GM03348 (cell line): ENCODE measurements at regions not wholly inside any gene's neighbourhood (a gene's known extent, or its start where the extent isn't known, plus 50 kb on each side); places are given as distances from the start of the nearest gene placed in this dataset.
"Not testable (repeated sequence)": the region's sequence is repeated elsewhere in the genome, so short reads cannot be mapped to it uniquely, and the experiment has no call there.

Source experiments
- DNase-seq: peaks from one replicate; pipeline ENCODE4 v3.0.0; 2012; ENCODE audit warnings: low spot score

DNA sequence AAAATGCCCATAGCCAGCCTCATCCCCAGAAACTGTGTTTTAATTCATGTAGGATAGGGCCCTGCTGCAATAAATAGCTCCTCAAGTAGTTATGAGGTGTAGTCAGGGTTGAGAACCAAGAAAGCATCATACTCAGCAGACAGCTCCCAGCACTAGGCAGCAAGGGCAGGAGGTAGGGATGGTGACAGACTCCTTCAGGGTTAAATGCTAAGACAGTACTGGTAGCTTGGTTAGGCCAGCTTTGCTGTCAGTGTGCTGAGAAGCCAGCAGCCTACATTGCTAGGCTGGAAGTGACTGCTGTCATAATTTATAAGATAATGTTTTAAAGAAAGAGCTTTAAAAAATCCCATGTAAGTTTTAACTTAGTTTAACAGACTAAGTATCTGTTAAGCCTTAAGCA lies 113.9 kb upstream of the IMMP2L start:
- no peak for DNase-seq

- DNase-seq: no peak
Measured at GRCh38 chr7:111672901-111673300, 110.6 kb upstream of the IMMP2L start.

- DNase-seq: no peak
Measured at GRCh38 chr7:111671927-111672326, 109.6 kb upstream of the IMMP2L start.

GRCh38 chr7:111668711-111669110 lies 106.4 kb upstream of the IMMP2L start:
- no peak for DNase-seq

- no peak for DNase-seq
Measured at GRCh38 chr7:111667488-111667887, 105.2 kb upstream of the IMMP2L start.

DNA sequence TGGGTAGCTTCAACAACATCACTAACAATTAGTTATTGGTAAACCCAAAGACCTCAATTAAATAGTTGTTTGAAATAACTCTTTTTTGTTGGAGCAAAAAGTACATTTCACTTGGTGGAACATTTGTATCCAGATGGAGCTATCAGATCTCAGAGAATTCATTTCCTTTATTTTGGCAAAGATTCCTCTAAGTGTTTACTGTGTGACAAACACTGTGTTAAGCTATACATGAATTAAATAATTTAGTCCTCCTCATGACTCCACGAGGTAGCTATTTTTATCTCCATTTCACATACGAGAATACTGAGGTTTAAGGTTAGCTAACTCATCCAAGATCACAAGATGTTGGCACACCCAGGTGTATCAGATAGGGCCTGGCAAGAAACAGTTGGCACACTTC lies 104.0 kb upstream of the IMMP2L start:
- DNase-seq: no peak

DNA sequence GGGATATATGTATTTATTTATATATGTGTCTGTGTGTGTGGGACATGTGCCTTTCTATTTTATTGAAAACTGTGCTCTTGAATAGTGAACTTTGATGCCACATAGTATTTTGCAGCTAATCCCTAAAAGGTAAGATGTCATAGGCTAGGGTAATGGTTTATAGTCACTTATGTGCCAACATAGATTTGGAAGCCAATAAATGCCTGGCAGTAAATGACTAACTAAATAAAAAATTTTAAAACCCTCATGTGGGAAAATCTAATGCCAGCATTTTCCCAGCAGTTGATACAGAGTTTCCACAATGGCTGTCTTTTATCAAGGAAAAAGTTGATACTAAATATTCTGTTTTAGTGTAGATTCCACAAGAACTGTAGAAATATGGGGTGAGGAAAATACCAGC lies 101.5 kb upstream of the IMMP2L start:
- no peak for DNase-seq

DNA sequence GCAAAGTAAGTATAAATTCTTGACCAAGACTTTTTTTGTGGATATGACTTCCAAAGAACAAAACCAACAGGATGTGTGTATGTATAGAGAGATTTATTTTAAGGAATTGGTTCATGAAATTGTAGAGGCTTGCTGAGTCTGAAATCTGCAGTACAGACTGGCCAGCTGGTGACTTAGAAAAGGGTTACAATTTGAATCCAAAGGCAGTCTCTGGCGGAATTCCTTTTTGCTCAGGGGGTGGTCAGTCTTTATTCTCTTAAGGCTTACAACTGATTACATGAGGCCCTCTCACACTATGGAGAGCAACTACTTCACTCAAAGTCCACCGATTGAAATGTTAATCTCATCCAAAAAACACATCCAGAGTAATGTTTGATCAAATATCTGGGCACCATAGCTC lies 100.1 kb upstream of the IMMP2L start:
- DNase-seq: no peak

- no peak for DNase-seq
Measured at GRCh38 chr7:111660478-111660877, 98.2 kb upstream of the IMMP2L start.

GRCh38 chr7:111658546-111658945 lies 96.3 kb upstream of the IMMP2L start:
- DNase-seq: no peak

DNA sequence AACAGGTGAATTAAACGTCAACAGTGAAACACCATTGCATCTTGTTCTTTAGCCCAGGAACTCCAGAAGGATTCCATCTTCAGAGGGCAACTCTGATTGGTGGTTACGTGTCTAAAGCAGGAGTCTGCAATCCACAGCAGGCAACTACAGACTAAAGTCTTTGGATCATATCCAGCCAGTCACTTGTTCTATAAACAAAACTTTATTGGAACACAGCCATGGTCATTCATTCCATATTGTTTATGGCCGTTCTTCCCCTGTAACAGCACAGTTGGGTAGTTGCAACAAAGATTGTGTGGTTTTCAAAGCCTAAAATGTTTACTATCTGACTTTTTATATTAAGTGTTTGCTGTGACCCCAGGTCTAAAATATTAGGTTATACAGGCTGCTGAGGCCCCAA lies 94.7 kb upstream of the IMMP2L start:
- no peak for DNase-seq

DNA sequence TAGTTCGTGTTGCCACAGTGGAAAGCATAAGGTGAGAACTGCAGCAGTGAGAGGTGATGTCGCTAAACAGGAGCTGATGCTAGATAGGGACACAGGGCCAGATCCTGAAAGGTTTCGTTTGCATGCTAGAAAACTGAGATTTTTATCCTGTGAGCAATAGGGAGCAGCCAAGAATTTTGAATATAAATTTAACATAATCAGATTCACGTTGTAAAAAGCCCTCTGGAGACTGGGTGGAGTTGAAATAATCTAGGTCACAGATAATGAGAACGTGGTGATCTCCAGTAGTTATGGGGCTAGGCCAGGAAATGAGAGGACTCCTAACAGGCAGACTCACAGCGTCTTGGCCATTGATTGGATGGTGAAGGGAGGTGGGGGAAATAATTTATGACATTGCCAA lies 92.1 kb upstream of the IMMP2L start:
- no peak for DNase-seq

DNA sequence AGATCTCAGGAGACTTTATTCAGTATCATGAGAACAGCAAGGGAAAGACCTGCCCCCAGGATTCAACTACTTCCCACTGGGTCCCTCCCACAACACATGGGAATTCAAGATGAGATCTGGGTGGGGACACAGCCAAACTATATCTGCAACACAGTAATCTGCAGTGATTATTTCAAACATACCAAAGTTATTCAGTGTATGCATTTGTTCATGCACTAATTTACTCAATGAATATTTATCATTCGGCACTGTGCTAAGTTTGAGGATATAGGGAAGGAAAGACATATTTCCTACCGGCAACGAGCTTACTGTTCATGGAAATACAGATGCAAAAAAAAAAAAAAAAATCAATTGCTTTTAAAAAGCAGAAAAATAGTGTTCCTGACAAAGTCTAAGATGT lies 91.6 kb upstream of the IMMP2L start:
- no peak for DNase-seq

DNA sequence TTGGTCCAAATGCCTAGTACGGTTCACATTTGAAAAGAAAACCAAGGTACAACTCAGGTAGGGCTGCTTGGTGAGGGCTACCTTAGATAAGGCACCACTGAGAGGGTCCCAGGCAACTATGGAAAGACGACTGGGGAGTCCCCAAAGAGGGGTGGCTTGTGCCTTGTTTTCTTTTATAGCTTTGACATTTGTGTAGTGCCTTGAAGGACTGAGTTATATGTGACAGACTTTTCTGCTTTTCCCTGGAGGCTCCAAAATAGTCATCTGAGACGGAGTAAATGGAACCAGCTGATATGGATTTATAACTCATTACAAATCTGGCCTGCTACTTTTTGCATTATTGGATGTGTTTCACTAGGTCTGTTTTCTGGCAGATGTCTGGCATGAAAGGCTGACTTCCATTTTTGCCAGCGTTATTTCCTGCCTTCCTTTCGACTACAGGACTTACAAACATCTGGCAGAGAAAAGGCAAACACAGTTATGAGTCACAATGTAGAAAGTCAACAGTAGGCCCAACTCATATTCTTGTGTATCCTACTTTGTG lies 88.2 kb upstream of the IMMP2L start:
- DNase-seq: peak; percentile 44

GRCh38 chr7:111647881-111648280 lies 85.6 kb upstream of the IMMP2L start:
- peak; percentile 48 for DNase-seq

GRCh38 chr7:111644595-111644994 lies 82.3 kb upstream of the IMMP2L start:
- DNase-seq: not testable (repeated sequence)

GRCh38 chr7:111642373-111642772 lies 80.1 kb upstream of the IMMP2L start:
- no peak for DNase-seq

GRCh38 chr7:111640416-111640815 lies 78.1 kb upstream of the IMMP2L start:
- DNase-seq: no peak

- DNase-seq: peak; percentile 63
Measured at GRCh38 chr7:111639934-111640333, 77.6 kb upstream of the IMMP2L start.

- DNase-seq: no peak
Measured at GRCh38 chr7:111638078-111638477, 75.8 kb upstream of the IMMP2L start.

GRCh38 chr7:111633878-111634277 lies 71.6 kb upstream of the IMMP2L start:
- no peak for DNase-seq

GRCh38 chr7:111630862-111631261 lies 68.6 kb upstream of the IMMP2L start:
- DNase-seq: no peak

- no peak for DNase-seq
Measured at GRCh38 chr7:111622084-111622483, 59.8 kb upstream of the IMMP2L start.
